ENCODE measurements at regions not wholly inside any gene's neighbourhood (a gene's known extent, or its start where the extent isn't known, plus 50 kb on each side); places are given as distances from the start of the nearest gene placed in this dataset.

GRCh38 chr7:8809320-8809719, 375.9 kb downstream of the NXPH1 start:
- Histone ChIP-seq H3K14ac (ENCODE audit: insufficient read depth, low read length) (no peak overlapping the region), H3K27me3 (ENCODE audit: insufficient read depth, low read length) (no peaks in the 10 kb centered on the region), H3K79me1 (ENCODE audit: insufficient read depth, low read depth, low read length, poor library complexity, severe bottlenecking) (no peaks in the 10 kb centered on the region), H2AFZ (ENCODE audit: low read length) (no peak overlapping the region), H3K27ac (ENCODE audit: insufficient read length, low read depth, low read length) (no peak overlapping the region), H3K56ac (ENCODE audit: insufficient read length, low read depth, low read length) (no peak overlapping the region), H4K91ac (ENCODE audit: insufficient read length, low read depth, low read length) (no peak overlapping the region), H2BK15ac (ENCODE audit: low read depth, low read length) (no peak overlapping the region), H2AK5ac (ENCODE audit: insufficient read length, low read length) (no peak overlapping the region), H3K79me2 (ENCODE audit: insufficient read depth, low read length) (no peaks in the 10 kb centered on the region), H4K8ac (replicated peaks; ENCODE audit: insufficient read length, low read depth, low read length) (no peak overlapping the region), H2BK5ac (ENCODE audit: insufficient read length, low read length) (no peak overlapping the region), H3K18ac (ENCODE audit: insufficient read length, low read depth, low read length) (no peak overlapping the region), H2BK20ac (ENCODE audit: low read depth, low read length, poor library complexity, severe bottlenecking) (no peak overlapping the region), H3K4me1 (ENCODE audit: insufficient read depth, low read length) (no peaks in the 10 kb centered on the region), H4K5ac (ENCODE audit: insufficient read length, low read depth, low read length) (no peak overlapping the region), H3K4me2 (ENCODE audit: insufficient read depth, insufficient read length, low read length) (no peak overlapping the region), H3K9me3 (ENCODE audit: control insufficient read depth, low read depth, low read length) (no peaks in the 10 kb centered on the region), H4K20me1 (ENCODE audit: control insufficient read depth, insufficient read depth, insufficient read length) (no peaks in the 10 kb centered on the region), H3T11ph (ENCODE audit: low read length) (no peak overlapping the region), H3K23ac (ENCODE audit: insufficient read length, low read depth, low read length) (no peak overlapping the region), H3K9ac (ENCODE audit: extremely low read depth, insufficient read length, low read length) (no peak overlapping the region), H2BK120ac (ENCODE audit: low read depth, low read length, poor library complexity, severe bottlenecking) (no peak overlapping the region), H3K4ac (ENCODE audit: low read depth, low read length) (no peak overlapping the region), H2BK12ac (ENCODE audit: insufficient read length, low read depth, low read length) (no peak overlapping the region), H3K23me2 (ENCODE audit: insufficient read length, low read depth, low read length, poor library complexity, severe bottlenecking) (no peaks in the 10 kb centered on the region)
- no peak for TF ChIP-seq CTCF (conservative IDR thresholded peaks at IDR 0.05)
- no CpG with 5 or more reads among the region's 2 CpGs for WGBS (ENCODE audit: extremely low coverage, insufficient read length, low lambda C conversion rate)
- no peak for DNase-seq
- Mint-ChIP-seq H3K27me3 (ENCODE audit: low read depth) (no peaks in the 10 kb centered on the region; the same call in none of the 2 replicates), H3K27ac (no peak overlapping the region), H3K4me3 (no peak overlapping the region), H3K4me1 (no peaks in the 10 kb centered on the region), H3K36me3 (ENCODE audit: insufficient read depth in 1 of 3, low read depth in 3 of 3) (no peaks in the 10 kb centered on the region), H3K9me3 (no peaks in the 10 kb centered on the region)

All from H9 (cell line).